ENCODE measurements at regions not wholly inside any gene's neighbourhood (a gene's known extent, or its start where the extent isn't known, plus 50 kb on each side); places are given as distances from the start of the nearest gene placed in this dataset.

DNA sequence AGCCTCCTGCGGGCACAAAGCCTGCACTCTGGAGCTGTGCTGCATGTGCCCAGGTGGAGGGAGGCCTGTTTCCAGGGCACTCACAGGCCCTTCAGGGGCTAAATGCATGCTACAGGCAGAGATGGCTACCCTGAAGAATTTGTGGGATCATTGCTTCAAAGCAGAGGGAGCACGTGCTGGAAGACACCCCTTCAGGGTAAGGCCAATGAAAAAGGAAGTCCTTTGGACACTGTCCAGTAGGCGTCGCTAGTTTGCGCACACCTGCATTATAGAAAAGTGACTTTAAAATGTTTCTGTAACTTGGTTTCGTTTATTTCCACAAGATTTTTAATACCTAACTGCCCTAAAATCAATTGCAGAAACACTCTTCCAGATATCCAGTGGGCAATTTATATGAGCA, 325.3 kb downstream of the ZNF516 start:
- DNase-seq (ENCODE audit: unreplicated experiment) = peak; percentile 13
- Mint-ChIP-seq H3K27me3 (ENCODE audit: insufficient read depth, unreplicated experiment) (no peaks in the 10 kb centered on the region), H3K36me3 (ENCODE audit: insufficient read depth, unreplicated experiment) (no peaks in the 10 kb centered on the region), H3K27ac (ENCODE audit: low read depth, unreplicated experiment) (no peak overlapping the region), H3K4me3 (ENCODE audit: unreplicated experiment) (no peak overlapping the region), H3K9me3 (ENCODE audit: unreplicated experiment) (no peaks in the 10 kb centered on the region), H3K4me1 (ENCODE audit: insufficient read depth, unreplicated experiment) (peaks cover 11% of the 10 kb centered on the region)
- BruUV-seq (replicated peaks) = no TSS peak
- intact Hi-C loops (cut with micrococcal nuclease) = no loop called here
- ChIA-PET POLR2A (no interaction called here), CTCF (interaction anchor here (0.5 to 0.6 kb wide), 2 partner anchors 25 to 44 kb away, joined by 3 to 4 read pairs; no protein-coding TSS in a partner anchor)
- TF ChIP-seq, protein P1, sequence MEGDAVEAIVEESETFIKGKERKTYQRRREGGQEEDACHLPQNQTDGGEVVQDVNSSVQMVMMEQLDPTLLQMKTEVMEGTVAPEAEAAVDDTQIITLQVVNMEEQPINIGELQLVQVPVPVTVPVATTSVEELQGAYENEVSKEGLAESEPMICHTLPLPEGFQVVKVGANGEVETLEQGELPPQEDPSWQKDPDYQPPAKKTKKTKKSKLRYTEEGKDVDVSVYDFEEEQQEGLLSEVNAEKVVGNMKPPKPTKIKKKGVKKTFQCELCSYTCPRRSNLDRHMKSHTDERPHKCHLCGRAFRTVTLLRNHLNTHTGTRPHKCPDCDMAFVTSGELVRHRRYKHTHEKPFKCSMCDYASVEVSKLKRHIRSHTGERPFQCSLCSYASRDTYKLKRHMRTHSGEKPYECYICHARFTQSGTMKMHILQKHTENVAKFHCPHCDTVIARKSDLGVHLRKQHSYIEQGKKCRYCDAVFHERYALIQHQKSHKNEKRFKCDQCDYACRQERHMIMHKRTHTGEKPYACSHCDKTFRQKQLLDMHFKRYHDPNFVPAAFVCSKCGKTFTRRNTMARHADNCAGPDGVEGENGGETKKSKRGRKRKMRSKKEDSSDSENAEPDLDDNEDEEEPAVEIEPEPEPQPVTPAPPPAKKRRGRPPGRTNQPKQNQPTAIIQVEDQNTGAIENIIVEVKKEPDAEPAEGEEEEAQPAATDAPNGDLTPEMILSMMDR (IDR thresholded peaks at IDR 0.05; ENCODE audit: unreplicated experiment) = peak; percentile 1

DNA sequence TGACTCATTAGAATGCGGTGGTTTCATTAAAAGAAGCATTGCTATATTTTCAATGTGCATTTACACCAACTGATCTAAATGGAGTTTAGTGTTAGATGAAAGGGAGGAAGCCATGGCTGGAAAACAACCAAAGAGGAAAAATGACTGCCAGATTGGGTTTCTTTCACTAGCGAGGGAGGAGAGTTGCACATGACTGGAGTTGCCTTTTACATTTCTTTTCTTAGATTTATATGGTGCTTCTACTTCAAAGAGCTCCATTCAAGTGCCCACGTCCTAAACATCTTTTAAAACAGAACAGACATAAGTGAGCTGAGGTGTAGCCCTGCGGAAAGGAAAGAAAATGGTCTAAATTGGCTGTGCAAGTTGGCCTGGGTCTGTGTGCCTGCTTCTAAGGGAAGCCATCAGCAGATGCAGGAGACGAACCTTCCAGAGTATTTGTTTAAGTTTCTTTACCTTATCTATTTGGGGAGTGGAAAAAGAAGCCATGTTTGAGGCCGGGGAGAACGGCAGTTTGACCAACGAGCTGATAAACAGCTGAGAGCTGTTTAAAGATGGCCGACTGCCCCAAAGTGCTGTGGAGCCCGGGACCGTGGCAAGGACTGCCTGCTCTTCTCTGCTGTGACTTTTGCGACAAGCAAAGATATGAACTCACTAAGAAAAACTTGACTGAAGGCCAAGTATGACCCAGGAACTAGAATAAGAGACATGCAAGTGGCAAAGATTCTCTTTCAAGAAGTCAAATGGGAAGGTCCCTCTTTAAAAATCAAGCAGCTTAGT, 327.0 kb downstream of the ZNF516 start:
- ChIA-PET POLR2A (interaction anchor here (0.7 to 0.9 kb wide), 3 partner anchors 14 to 245 kb away, joined by 3 read pairs; no protein-coding TSS in a partner anchor), CTCF (interaction anchor here (0.8 to 2.4 kb wide), 7 partner anchors 9 to 339 kb away, joined by 3 to 9 read pairs (median 3); no protein-coding TSS in a partner anchor)
- TF ChIP-seq, protein P1 (IDR thresholded peaks at IDR 0.05; ENCODE audit: unreplicated experiment) = no peak
- no TSS peak for BruUV-seq (replicated peaks)
- Mint-ChIP-seq H3K27me3 (ENCODE audit: insufficient read depth, unreplicated experiment) (no peaks in the 10 kb centered on the region), H3K36me3 (ENCODE audit: insufficient read depth, unreplicated experiment) (no peaks in the 10 kb centered on the region), H3K27ac (ENCODE audit: low read depth, unreplicated experiment) (no peak overlapping the region), H3K9me3 (ENCODE audit: unreplicated experiment) (no peaks in the 10 kb centered on the region), H3K4me1 (ENCODE audit: insufficient read depth, unreplicated experiment) (peaks cover 11% of the 10 kb centered on the region), H3K4me3 (ENCODE audit: unreplicated experiment) (no peak overlapping the region)
- DNase-seq (ENCODE audit: unreplicated experiment) = no peak
- intact Hi-C loops (cut with micrococcal nuclease) = no loop called here

DNA sequence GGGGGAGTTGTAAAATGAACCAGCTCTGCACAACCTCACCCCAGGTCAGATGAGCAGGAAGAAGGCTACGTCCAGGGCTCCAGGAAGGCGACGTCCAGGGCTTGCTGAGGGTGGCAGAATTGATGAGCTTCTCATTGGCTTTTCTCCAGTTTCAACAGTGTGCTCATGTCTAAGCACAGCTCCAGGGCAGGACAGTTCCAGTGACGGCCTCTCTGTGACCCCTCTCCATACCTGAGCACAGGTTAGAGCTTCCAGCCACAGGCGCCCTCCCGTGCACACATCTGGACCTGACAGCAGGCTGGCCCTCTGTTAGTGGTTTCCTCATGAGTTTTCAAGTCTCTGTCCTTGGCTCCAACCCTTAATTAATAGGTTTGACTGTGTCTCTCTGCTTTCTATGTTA, 327.6 kb downstream of the ZNF516 start:
- H3K4me3 Mint-ChIP-seq (ENCODE audit: unreplicated experiment) = no peak overlapping the region
- TF ChIP-seq, protein P1 (IDR thresholded peaks at IDR 0.05; ENCODE audit: unreplicated experiment) = no peak
- CTCF ChIA-PET = interaction anchor here (0.7 to 2.4 kb wide), 12 partner anchors 9 to 1951 kb away, joined by 3 to 9 read pairs (median 3); no protein-coding TSS in a partner anchor
- intact Hi-C loops (cut with micrococcal nuclease) = no loop called here
- no peaks in the 10 kb centered on the region for H3K27me3 Mint-ChIP-seq (ENCODE audit: insufficient read depth, unreplicated experiment)
- no peaks in the 10 kb centered on the region for H3K36me3 Mint-ChIP-seq (ENCODE audit: insufficient read depth, unreplicated experiment)
- H3K4me1 Mint-ChIP-seq (ENCODE audit: insufficient read depth, unreplicated experiment) = peaks cover 11% of the 10 kb centered on the region
- POLR2A ChIA-PET = interaction anchor here (0.7 to 1.6 kb wide), 3 partner anchors 14 to 957 kb away, joined by 3 to 4 read pairs (median 3); partner anchors contain the start of gene TSHZ1
- DNase-seq (ENCODE audit: unreplicated experiment) = peak; percentile 75
- no peak overlapping the region for H3K27ac Mint-ChIP-seq (ENCODE audit: low read depth, unreplicated experiment)
- BruUV-seq (replicated peaks) = no TSS peak
- H3K9me3 Mint-ChIP-seq (ENCODE audit: unreplicated experiment) = no peaks in the 10 kb centered on the region

DNA sequence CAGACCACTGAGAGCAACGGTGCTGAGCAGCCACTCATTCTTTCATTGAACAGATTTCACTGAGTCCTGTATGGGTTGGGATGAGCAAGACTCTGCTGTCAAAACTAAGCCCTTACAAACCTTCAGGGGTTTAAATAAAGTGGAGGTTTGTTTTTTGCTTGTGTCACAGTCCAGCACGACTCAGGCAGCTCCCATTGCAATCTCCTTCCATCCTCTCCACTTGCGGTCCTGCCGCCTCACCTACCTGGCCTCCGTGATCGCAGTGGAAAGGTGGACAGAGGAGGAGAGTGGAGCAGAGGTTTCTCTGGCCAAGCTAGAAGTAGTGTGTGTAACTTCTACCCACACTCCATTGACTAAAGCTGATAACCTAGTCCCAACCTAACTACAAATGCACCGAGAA, 332.2 kb downstream of the ZNF516 start:
- CTCF ChIA-PET = no interaction called here
- Mint-ChIP-seq H3K4me3 (ENCODE audit: unreplicated experiment) (no peak overlapping the region), H3K4me1 (ENCODE audit: insufficient read depth, unreplicated experiment) (peaks cover 9% of the 10 kb centered on the region), H3K9me3 (ENCODE audit: unreplicated experiment) (no peaks in the 10 kb centered on the region), H3K27ac (ENCODE audit: low read depth, unreplicated experiment) (no peak overlapping the region), H3K36me3 (ENCODE audit: insufficient read depth, unreplicated experiment) (no peaks in the 10 kb centered on the region), H3K27me3 (ENCODE audit: insufficient read depth, unreplicated experiment) (no peaks in the 10 kb centered on the region)
- BruUV-seq (replicated peaks) = no TSS peak
- POLR2A ChIA-PET = interaction anchor here (0.6 kb wide), 1 partner anchor 289 kb away, joined by 3 read pairs; no protein-coding TSS in a partner anchor
- DNase-seq (ENCODE audit: unreplicated experiment) = no peak
- intact Hi-C loops (cut with micrococcal nuclease) = no loop called here
- TF ChIP-seq, protein P1 (IDR thresholded peaks at IDR 0.05; ENCODE audit: unreplicated experiment) = no peak

Measured in MCF 10A (cell line).